ENCODE measurements at regions not wholly inside any gene's neighbourhood (a gene's known extent, or its start where the extent isn't known, plus 50 kb on each side); places are given as distances from the start of the nearest gene placed in this dataset.
A peak's percentile ranks its signal among the peaks of the same experiment; 100 is the strongest.

DNA sequence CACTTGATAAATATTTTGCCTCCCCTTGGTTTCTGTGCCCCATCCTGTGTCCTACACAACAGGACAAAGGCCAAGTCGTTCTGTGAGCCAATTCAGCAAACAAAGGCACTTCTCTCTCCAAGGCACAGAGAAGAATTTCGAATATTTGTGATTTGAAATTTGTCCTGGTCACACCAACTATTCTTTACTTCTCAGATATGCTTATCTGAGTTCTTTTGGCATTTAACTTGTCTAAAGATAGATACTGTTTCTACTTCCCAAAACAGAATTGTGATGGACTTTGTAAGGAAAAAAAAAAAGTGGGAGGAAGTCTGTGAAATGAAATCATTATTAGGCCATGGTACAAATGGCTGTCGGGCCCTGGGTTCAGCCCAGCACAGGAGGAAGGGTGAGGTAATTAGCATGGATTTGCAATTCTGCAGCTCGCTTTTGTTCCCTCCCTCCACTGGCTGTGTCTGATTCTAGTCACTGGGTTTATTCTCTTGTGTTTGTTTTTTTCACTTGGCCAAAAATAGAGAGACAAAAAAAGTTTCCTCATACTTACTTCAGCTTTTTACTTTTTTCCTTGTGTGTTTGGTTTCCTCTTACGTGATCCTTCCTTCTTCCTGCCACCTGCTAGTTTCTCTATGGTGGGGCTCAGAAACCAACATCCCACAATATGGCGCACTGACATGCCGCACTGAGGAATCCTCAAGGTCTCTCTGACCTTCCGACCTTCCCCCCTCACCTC lies 108.2 kb upstream of the MKLN1 start:
- peak overlapping the region; percentile 55 to 86 for H3K27ac ChIP-seq (ENCODE audit: low read depth in 1 of 2, low read length in 2 of 2)
- peaks cover 24 to 27% of the 10 kb centered on the region in 2 donors for H3K4me1 ChIP-seq (ENCODE audit: control insufficient read depth in 1 of 2, insufficient read depth in 2 of 2, low read length in 2 of 2)
- Mint-ChIP-seq H3K27me3 (ENCODE audit: low read depth in 3 of 3) (no peaks in the 10 kb centered on the region), H3K4me1 (peaks cover 26% of the 10 kb centered on the region), H3K4me3 (peak overlapping the region; percentile 42 to 70), H3K9me3 (peaks cover 0 to 4% (median 0%) of the 10 kb centered on the region in 7 donors), H3K27ac (peak overlapping the region; percentile 86 to 98 (median 95)), H3K36me3 (no peaks in the 10 kb centered on the region)
- H4K20me1 ChIP-seq (ENCODE audit: insufficient read depth, low read length), result no peaks in the 10 kb centered on the region
- H2AFZ ChIP-seq (ENCODE audit: insufficient read depth, low read depth, low read length, poor library complexity, severe bottlenecking), result peak overlapping the region; percentile 53
- peak overlapping the region; percentile 59 for H3K4me2 ChIP-seq (replicated peaks; ENCODE audit: extremely low read depth, low read length, poor library complexity, severe bottlenecking)
- no peak overlapping the region for H3K9ac ChIP-seq (ENCODE audit: insufficient read depth, low read length, poor library complexity, severe bottlenecking)
- no peaks in the 10 kb centered on the region for H3K27me3 ChIP-seq (ENCODE audit: control insufficient read depth in 2 of 2, insufficient read depth in 2 of 2, low read length in 2 of 2)
- H3K36me3 ChIP-seq (replicated peaks in 1 of 2; ENCODE audit: control insufficient read depth in 1 of 2, insufficient read depth in 2 of 2, low read length in 2 of 2), result no peaks in the 10 kb centered on the region
- no peaks in the 10 kb centered on the region for H3K79me2 ChIP-seq (ENCODE audit: insufficient read depth, low read length)
- WGBS (ENCODE audit: insufficient coverage), result 5% methylated on average over 5 of the region's 8 CpGs
- DNase-seq, result peak; percentile 61 to 86 (median 75)
- intact Hi-C loops (cut with micrococcal nuclease), result loop anchor here in 1 of 2 donors (10.0 kb wide), 1 partner anchor 65 kb away; no protein-coding TSS in a partner anchor
- no peaks in the 10 kb centered on the region for H3K9me3 ChIP-seq (replicated peaks in 1 of 2; ENCODE audit: control insufficient read depth in 1 of 2, insufficient read depth in 1 of 2, low read length in 2 of 2)
- H3K4me3 ChIP-seq (replicated peaks in 1 of 3; ENCODE audit: low read depth in 2 of 3, low read length in 3 of 3), result peak overlapping the region in 1 of 3 experiments; percentile 45
- TF ChIP-seq, protein P1, sequence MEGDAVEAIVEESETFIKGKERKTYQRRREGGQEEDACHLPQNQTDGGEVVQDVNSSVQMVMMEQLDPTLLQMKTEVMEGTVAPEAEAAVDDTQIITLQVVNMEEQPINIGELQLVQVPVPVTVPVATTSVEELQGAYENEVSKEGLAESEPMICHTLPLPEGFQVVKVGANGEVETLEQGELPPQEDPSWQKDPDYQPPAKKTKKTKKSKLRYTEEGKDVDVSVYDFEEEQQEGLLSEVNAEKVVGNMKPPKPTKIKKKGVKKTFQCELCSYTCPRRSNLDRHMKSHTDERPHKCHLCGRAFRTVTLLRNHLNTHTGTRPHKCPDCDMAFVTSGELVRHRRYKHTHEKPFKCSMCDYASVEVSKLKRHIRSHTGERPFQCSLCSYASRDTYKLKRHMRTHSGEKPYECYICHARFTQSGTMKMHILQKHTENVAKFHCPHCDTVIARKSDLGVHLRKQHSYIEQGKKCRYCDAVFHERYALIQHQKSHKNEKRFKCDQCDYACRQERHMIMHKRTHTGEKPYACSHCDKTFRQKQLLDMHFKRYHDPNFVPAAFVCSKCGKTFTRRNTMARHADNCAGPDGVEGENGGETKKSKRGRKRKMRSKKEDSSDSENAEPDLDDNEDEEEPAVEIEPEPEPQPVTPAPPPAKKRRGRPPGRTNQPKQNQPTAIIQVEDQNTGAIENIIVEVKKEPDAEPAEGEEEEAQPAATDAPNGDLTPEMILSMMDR (IDR thresholded peaks at IDR 0.05), result no peak

DNA sequence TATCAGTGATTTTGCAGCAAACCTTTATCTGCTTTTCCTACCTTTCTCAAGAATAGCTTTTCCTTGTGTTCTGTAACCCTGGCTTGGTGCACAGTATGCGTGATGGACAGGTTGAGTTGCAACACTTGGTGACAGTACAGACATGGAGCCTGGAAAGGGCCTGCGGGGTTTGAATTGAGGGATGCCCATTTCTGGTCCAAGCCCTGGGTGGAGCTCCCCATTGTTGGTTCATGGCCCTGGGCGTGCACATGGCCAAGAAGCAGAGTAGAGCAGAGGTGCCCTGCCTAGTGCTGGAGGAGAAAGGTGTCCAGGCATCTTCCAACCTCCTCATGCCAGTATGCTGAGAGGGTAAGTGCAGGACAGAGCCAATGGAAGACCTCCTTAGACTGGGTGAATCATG lies 106.6 kb upstream of the MKLN1 start:
- Mint-ChIP-seq H3K4me3 (no peak overlapping the region), H3K9me3 (peaks cover 0 to 4% (median 0%) of the 10 kb centered on the region in 7 donors), H3K36me3 (no peaks in the 10 kb centered on the region), H3K27me3 (ENCODE audit: low read depth in 3 of 3) (no peaks in the 10 kb centered on the region), H3K27ac (no peak overlapping the region), H3K4me1 (peaks cover 28% of the 10 kb centered on the region)
- intact Hi-C loops (cut with micrococcal nuclease), result loop anchor here in 1 of 2 donors (10.0 kb wide), 1 partner anchor 64 kb away; no protein-coding TSS in a partner anchor
- H3K27me3 ChIP-seq (ENCODE audit: control insufficient read depth in 2 of 2, insufficient read depth in 2 of 2, low read length in 2 of 2), result no peaks in the 10 kb centered on the region
- 92% methylated on average over 2 of the region's 3 CpGs for whole genome bisulfite sequencing (ENCODE audit: insufficient coverage)
- no peaks in the 10 kb centered on the region for H3K9me3 ChIP-seq (replicated peaks in 1 of 2; ENCODE audit: control insufficient read depth in 1 of 2, insufficient read depth in 1 of 2, low read length in 2 of 2)
- H3K27ac ChIP-seq (ENCODE audit: low read depth in 1 of 2, low read length in 2 of 2), result no peak overlapping the region
- H3K9ac ChIP-seq (ENCODE audit: insufficient read depth, low read length, poor library complexity, severe bottlenecking), result no peak overlapping the region
- no peak overlapping the region for H2AFZ ChIP-seq (ENCODE audit: insufficient read depth, low read depth, low read length, poor library complexity, severe bottlenecking)
- H3K79me2 ChIP-seq (ENCODE audit: insufficient read depth, low read length), result no peaks in the 10 kb centered on the region
- TF ChIP-seq, protein P1 (IDR thresholded peaks at IDR 0.05), result no peak
- no peak overlapping the region for H3K4me2 ChIP-seq (replicated peaks; ENCODE audit: extremely low read depth, low read length, poor library complexity, severe bottlenecking)
- H3K36me3 ChIP-seq (replicated peaks in 1 of 2; ENCODE audit: control insufficient read depth in 1 of 2, insufficient read depth in 2 of 2, low read length in 2 of 2), result no peaks in the 10 kb centered on the region
- no peaks in the 10 kb centered on the region for H4K20me1 ChIP-seq (ENCODE audit: insufficient read depth, low read length)
- no peak overlapping the region for H3K4me3 ChIP-seq (replicated peaks in 1 of 3; ENCODE audit: low read depth in 2 of 3, low read length in 3 of 3)
- DNase-seq, result no peak
- peaks cover 24 to 27% of the 10 kb centered on the region in 2 donors for H3K4me1 ChIP-seq (ENCODE audit: control insufficient read depth in 1 of 2, insufficient read depth in 2 of 2, low read length in 2 of 2)

Measured in CD14-positive monocyte (primary cell).